B cell (primary cell): ENCODE measurements at regions not wholly inside any gene's neighbourhood (a gene's known extent, or its start where the extent isn't known, plus 50 kb on each side); places are given as distances from the start of the nearest gene placed in this dataset.

Source experiments
- ATAC-seq: fragments of 200-7000 bp; cut with Tn5 transposase; one replicate; pipeline ENCODE4 v1.10.0; 2021; ENCODE audit warnings: low read depth, mild to moderate bottlenecking, moderate number of reproducible peaks, moderate library complexity
- CTCF ChIA-PET: fragments of 350-600 bp; sonication (Branson Sonifier 250); formaldehyde crosslinking; loops from one replicate; lab custom pipeline; 2021; ENCODE audit warnings: antibody characterized with exemption, inconsistent platforms; lab: Charles Lee
- POLR2A ChIA-PET: fragments of 350-600 bp; sonication (Branson Sonifier 250); formaldehyde crosslinking; loops from one replicate; lab custom pipeline; 2021; ENCODE audit warnings: antibody characterized with exemption; lab: Charles Lee
- DNase-seq: peaks from one replicate; pipeline ENCODE4 v3.0.0; 2013
- H2AFZ ChIP-seq: 2 replicates; pipeline ENCODE4 v1.6.1; 2012; ENCODE audit warnings: mild to moderate bottlenecking, low read depth, low read length; ENCODE audit not compliant: insufficient read depth, poor library complexity, severe bottlenecking
- H3K27ac ChIP-seq, 2 donors: 1 replicate in 1 of 2; 2 replicates in 1 of 2; pipeline ENCODE4 v1.5.1; 2012 to 2013; ENCODE audit warnings: low read length in 2 of 2, mild to moderate bottlenecking in 2 of 2, moderate library complexity in 1 of 2
- H3K27me3 ChIP-seq, 4 experiments: fragments of 200-600 bp in 1 of 4; sonication (generic) in 1 of 4; replicated peaks in 1 of 4; 1 replicate in 2 of 4; 2 replicates in 2 of 4; pipeline versions ENCODE4 v1.6.1 to v1.7.0; 2013 to 2016; ENCODE audit warnings: low read length in 3 of 4, mild to moderate bottlenecking in 2 of 4, mixed read lengths in 1 of 4, moderate library complexity in 1 of 4; ENCODE audit not compliant: insufficient read depth in 4 of 4, control insufficient read depth in 3 of 4; ENCODE audit errors: control extremely low read depth in 1 of 4
- H3K36me3 ChIP-seq, 2 experiments: replicated peaks in 1 of 2; 1 replicate in 1 of 2; 2 replicates in 1 of 2; pipeline versions ENCODE4 v1.6.1 to v1.7.1; 2013; ENCODE audit warnings: low read length in 1 of 2; ENCODE audit not compliant: insufficient read depth in 2 of 2, control insufficient read depth in 1 of 2; ENCODE audit errors: control extremely low read depth in 1 of 2, extremely low read depth in 1 of 2
- H3K4me1 ChIP-seq, 2 donors: fragments of 200-600 bp in 1 of 2; sonication (generic) in 1 of 2; 1 replicate in 1 of 2; 2 replicates in 1 of 2; pipeline versions ENCODE4 v1.5.1 to v1.6.1; 2013 to 2017; ENCODE audit warnings: low read length in 2 of 2; ENCODE audit not compliant: control insufficient read depth in 2 of 2, insufficient read depth in 2 of 2
- H3K4me2 ChIP-seq: replicated peaks from 2 replicates; pipeline ENCODE3; 2012; ENCODE audit warnings: mild to moderate bottlenecking, low read depth, low read length; ENCODE audit not compliant: poor library complexity, severe bottlenecking
- H3K4me3 ChIP-seq, 5 experiments: fragments of 200-600 bp in 1 of 5; sonication (generic) in 1 of 5; 1 replicate in 3 of 5; 2 replicates in 2 of 5; pipeline versions ENCODE4 v1.5.1 to v1.7.0; 2011 to 2016; ENCODE audit warnings: low read length in 4 of 5, mild to moderate bottlenecking in 4 of 5, low read depth in 2 of 5, control low read depth in 1 of 5, moderate library complexity in 1 of 5; ENCODE audit not compliant: insufficient read depth in 1 of 5; ENCODE audit errors: control extremely low read depth in 1 of 5, extremely low read depth in 1 of 5
- H3K79me2 ChIP-seq: fragments of 200-600 bp; sonication (generic); one replicate; pipeline ENCODE4 v1.6.0; 2016; ENCODE audit warnings: low read length; ENCODE audit not compliant: control insufficient read depth, insufficient read depth
- H3K9ac ChIP-seq: fragments of 200-600 bp; sonication (generic); 2 replicates; pipeline ENCODE4 v1.6.1; 2017; ENCODE audit warnings: mild to moderate bottlenecking, low read length, moderate library complexity
- H3K9me3 ChIP-seq, 3 donors: one replicate each; pipeline versions ENCODE4 v1.6.1 to v1.7.1; 2013; ENCODE audit warnings: low read length in 2 of 3; ENCODE audit not compliant: control insufficient read depth in 2 of 3, insufficient read depth in 1 of 3; ENCODE audit errors: control extremely low read depth in 1 of 3
- H4K20me1 ChIP-seq: 2 replicates; pipeline ENCODE4 v1.6.0; 2012; ENCODE audit warnings: mild to moderate bottlenecking, low read length; ENCODE audit not compliant: insufficient read depth, control insufficient read depth, poor library complexity, severe bottlenecking
- H3K27ac Mint-ChIP-seq: one replicate; pipeline ENCODE4 v1.8.0; 2021; ENCODE audit warnings: mixed read lengths
- H3K27me3 Mint-ChIP-seq: one replicate; pipeline ENCODE4 v1.8.0; 2021; ENCODE audit warnings: mixed read lengths
- H3K4me1 Mint-ChIP-seq: one replicate; pipeline ENCODE4 v1.8.0; 2021; ENCODE audit warnings: mixed read lengths
- H3K4me3 Mint-ChIP-seq: one replicate; pipeline ENCODE4 v1.8.0; 2021; ENCODE audit warnings: mixed read lengths
- H3K9me3 Mint-ChIP-seq: one replicate; pipeline ENCODE4 v1.8.0; 2022; ENCODE audit warnings: mixed read lengths; ENCODE audit not compliant: insufficient read depth
- CTCF ChIP-seq: fragments of 200-600 bp; IDR thresholded peaks from one replicate; pipeline ENCODE4 v1.8.0; 2022; ENCODE audit warnings: antibody characterized with exemption, mild to moderate bottlenecking
- EZH2 ChIP-seq: IDR thresholded peaks from 2 replicates; pipeline ENCODE4 v1.6.1; 2012; ENCODE audit warnings: borderline replicate concordance, low read depth, mild to moderate bottlenecking, moderate library complexity, low read length; ENCODE audit not compliant: insufficient read depth, poor library complexity, severe bottlenecking
- WGBS: methylation state at CpG from one replicate; pipeline ENCODE4 v1.1.5; 2013; ENCODE audit warnings: missing lambda C conversion rate; ENCODE audit not compliant: insufficient coverage; 5-methylcytosine and 5-hydroxymethylcytosine counted together
- intact Hi-C: fragments of 100-400 bp; cut with micrococcal nuclease; formaldehyde crosslinking; loops from one replicate; pipeline ENCODE4 v1.10.0; 2022

GRCh38 chr5:126334760-126335159 is 88.4 kb upstream of the GRAMD2B start:
- no peak overlapping the region for H3K27ac ChIP-seq
- H3K27me3 ChIP-seq, result no peaks in the 10 kb centered on the region
- intact Hi-C loops, result loop anchor here (5.0 kb wide), 2 partner anchors 468 to 1158 kb away; no protein-coding TSS in a partner anchor
- no peak overlapping the region for H3K9ac ChIP-seq
- H3K4me2 ChIP-seq, result no peak overlapping the region
- POLR2A ChIA-PET, result no interaction called here
- Mint-ChIP-seq H3K4me3 (no peak overlapping the region), H3K27ac (no peak overlapping the region), H3K9me3 (no peaks in the 10 kb centered on the region), H3K4me1 (no peaks in the 10 kb centered on the region), H3K27me3 (no peaks in the 10 kb centered on the region)
- CTCF ChIA-PET, result no interaction called here
- no peaks in the 10 kb centered on the region for H3K4me1 ChIP-seq
- ATAC-seq (no peak), DNase-seq (no peak)
- H2AFZ ChIP-seq, result no peak overlapping the region
- no peak overlapping the region for H3K4me3 ChIP-seq
- TF ChIP-seq CTCF, result no peak
- no peak for TF ChIP-seq EZH2
- H4K20me1 ChIP-seq, result no peaks in the 10 kb centered on the region
- H3K9me3 ChIP-seq, result no peaks in the 10 kb centered on the region
- no peaks in the 10 kb centered on the region for H3K79me2 ChIP-seq
- 87% methylated on average over 5 of the region's 7 CpGs for WGBS
- H3K36me3 ChIP-seq, result no peaks in the 10 kb centered on the region

GRCh38 chr5:126335886-126336285 is 87.3 kb upstream of the GRAMD2B start:
- intact Hi-C loops, result loop anchor here (5.0 kb wide), 2 partner anchors 466 to 1156 kb away; no protein-coding TSS in a partner anchor
- H3K27me3 Mint-ChIP-seq, result peaks cover 2% of the 10 kb centered on the region
- TF ChIP-seq EZH2 (no peak), CTCF (no peak)
- Histone ChIP-seq H3K9ac (no peak overlapping the region), H3K9me3 (no peaks in the 10 kb centered on the region), H3K36me3 (no peaks in the 10 kb centered on the region), H3K4me3 (no peak overlapping the region), H3K4me2 (no peak overlapping the region), H3K27me3 (peaks cover 0 to 1% (median 0%) of the 10 kb centered on the region in 4 experiments), H3K4me1 (no peaks in the 10 kb centered on the region), H3K79me2 (no peaks in the 10 kb centered on the region), H2AFZ (no peak overlapping the region), H3K27ac (no peak overlapping the region), H4K20me1 (no peaks in the 10 kb centered on the region)
- ATAC-seq (no peak), DNase-seq (no peak)
- ChIA-PET POLR2A (no interaction called here), CTCF (interaction anchor here (0.8 to 4.2 kb wide), 2 partner anchors 197 to 205 kb away, joined by 4 to 93 read pairs; no protein-coding TSS in a partner anchor)
- WGBS, result no CpG with 5 or more reads among the region's 2 CpGs
- H3K4me3 Mint-ChIP-seq, result no peak overlapping the region
- no peaks in the 10 kb centered on the region for H3K9me3 Mint-ChIP-seq
- no peak overlapping the region for H3K27ac Mint-ChIP-seq
- H3K4me1 Mint-ChIP-seq, result no peaks in the 10 kb centered on the region
